Suprapubic skin (tissue), 4 donors: ENCODE measurements at regions not wholly inside any gene's neighbourhood (a gene's known extent, or its start where the extent isn't known, plus 50 kb on each side); places are given as distances from the start of the nearest gene placed in this dataset.

Experiments
- CTCF ChIP-seq, 2 donors: fragments of 200-600 bp in 1 of 2; fragments of 450-650 bp in 1 of 2; sonication (generic) in 1 of 2; IDR thresholded peaks; one replicate each; pipeline ENCODE4 v1.5.1; 2016 to 2019; ENCODE audit warnings: antibody characterized with exemption in 2 of 2, mild to moderate bottlenecking in 1 of 2, moderate library complexity in 1 of 2
- POLR2A ChIP-seq, 2 donors: fragments of 450-650 bp; IDR thresholded peaks; one replicate each; pipeline ENCODE4 v1.6.1; 2017; ENCODE audit warnings: antibody characterized with exemption in 2 of 2, mild to moderate bottlenecking in 2 of 2, moderate library complexity in 2 of 2
- POLR2AphosphoS5 ChIP-seq, 3 donors: sonication (generic); formaldehyde crosslinking; IDR thresholded peaks; one replicate each; pipeline ENCODE4 v1.6.1; 2017; ENCODE audit warnings: antibody characterized with exemption in 3 of 3

GRCh38 chr7:108972004-108972403 is 402.3 kb downstream of the DNAJB9 start:
- TF ChIP-seq CTCF (IDR thresholded peaks at IDR 0.05) (no peak), POLR2A (IDR thresholded peaks at IDR 0.05) (no peak), POLR2AphosphoS5 (IDR thresholded peaks at IDR 0.05) (no peak)
